GM12878 (cell line): ENCODE measurements at regions not wholly inside any gene's neighbourhood (a gene's known extent, or its start where the extent isn't known, plus 50 kb on each side); places are given as distances from the start of the nearest gene placed in this dataset.

Source experiments
- ATAC-seq: fragments of 200-7000 bp; cut with Tn5 transposase; 3 replicates; pipeline ENCODE4 v1.9.1; 2020; ENCODE audit warnings: mild to moderate bottlenecking, moderate library complexity
- BruUV-seq: library from RNA; stranded (reverse); fragments of 400-500 nt; replicated peaks from 2 replicates; lab custom pipeline; 2021; lab: Mats Ljungman, UMichigan
- CTCF ChIA-PET: fragments of 300-600 bp; sonication (Branson Sonifier 250); formaldehyde crosslinking; extraction: SDS; loops from one replicate; lab custom pipeline; 2021; ENCODE audit warnings: inconsistent platforms; lab: Yijun Ruan, JAX
- POLR2A ChIA-PET: fragments of 350-600 bp; formaldehyde crosslinking; extraction: SDS; loops from one replicate; lab custom pipeline; 2021; ENCODE audit warnings: inconsistent platforms; lab: Charles Lee
- RAD21 ChIA-PET: fragments of 300-600 bp; sonication (Branson Sonifier 250); formaldehyde crosslinking; loops from one replicate; lab custom pipeline; 2023; ENCODE audit warnings: antibody characterized with exemption; ENCODE audit not compliant: unreplicated experiment; lab: Charles Lee
- SMC1A ChIA-PET: fragments of 300-600 bp; sonication (Branson Sonifier 250); formaldehyde crosslinking; loops from one replicate; lab custom pipeline; 2023; ENCODE audit not compliant: unreplicated experiment, uncharacterized antibody; lab: Charles Lee
- DNase-seq: peaks from one replicate; pipeline ENCODE4 v3.0.0-alpha.2; 2011; ENCODE audit warnings: low read depth, low spot score
- FAIRE-seq: peaks from 3 replicates; lab custom pipeline; 2011; peaks lifted over from hg19 to GRCh38; lab: Jason Lieb, UNC
- H2AFZ ChIP-seq: 2 replicates; pipeline ENCODE4 v1.6.0; 2011; ENCODE audit warnings: low read depth, low read length, control low read depth; ENCODE audit not compliant: control insufficient read depth
- H3K27ac ChIP-seq: 2 replicates; pipeline ENCODE4 v1.5.1; 2011; ENCODE audit warnings: control low read depth; ENCODE audit not compliant: control insufficient read depth, insufficient read depth
- H3K27me3 ChIP-seq, 2 experiments: replicated peaks in 1 of 2; 2 replicates each; pipeline versions ENCODE4 v1.6.0 to v1.6.1; 2011; ENCODE audit warnings: low read length in 1 of 2; ENCODE audit not compliant: control insufficient read depth in 2 of 2, insufficient read depth in 2 of 2
- H3K36me3 ChIP-seq, 2 experiments: 2 replicates each; pipeline ENCODE4 v1.5.1; 2011; ENCODE audit warnings: low read length in 1 of 2; ENCODE audit not compliant: control insufficient read depth in 2 of 2, insufficient read depth in 2 of 2
- H3K4me1 ChIP-seq: 2 replicates; pipeline ENCODE4 v1.6.1; 2011; ENCODE audit warnings: mild to moderate bottlenecking, low read length, moderate library complexity, mixed read lengths; ENCODE audit not compliant: control insufficient read depth, insufficient read depth
- H3K4me2 ChIP-seq: 2 replicates; pipeline ENCODE4 v1.6.0; 2011; ENCODE audit warnings: control low read depth; ENCODE audit not compliant: control insufficient read depth, insufficient read depth
- H3K4me3 ChIP-seq: fragments of 200-600 bp; sonication (generic); 2 replicates; pipeline ENCODE4 v1.5.1; 2016
- H3K79me2 ChIP-seq: 2 replicates; pipeline ENCODE4 v1.6.0; 2011; ENCODE audit warnings: low read length; ENCODE audit not compliant: control insufficient read depth, insufficient read depth
- H3K9ac ChIP-seq: 2 replicates; pipeline ENCODE4 v1.8.0; 2011; ENCODE audit warnings: low read length, control low read depth, mixed read lengths; ENCODE audit not compliant: control insufficient read depth, insufficient read depth
- H3K9me3 ChIP-seq: replicated peaks from 3 replicates; pipeline ENCODE4 v1.5.1; 2011; ENCODE audit warnings: mild to moderate bottlenecking, low read length; ENCODE audit not compliant: control insufficient read depth, insufficient read depth
- H4K20me1 ChIP-seq: 2 replicates; pipeline ENCODE4 v1.6.0; 2011; ENCODE audit not compliant: control insufficient read depth, insufficient read depth
- DPF2 ChIP-seq: fragments of 450-650 bp; IDR thresholded peaks from 2 replicates; pipeline ENCODE4 v1.6.1; 2017; ENCODE audit warnings: mild to moderate bottlenecking
- NR2F1 ChIP-seq: fragments of 450-650 bp; conservative IDR thresholded peaks from 2 replicates; pipeline ENCODE4 v1.6.1; 2017; ENCODE audit warnings: mild to moderate bottlenecking
- SP1 ChIP-seq: IDR thresholded peaks from one replicate; pipeline ENCODE4 v1.6.1; 2011; ENCODE audit warnings: low read depth, low read length
- ZBTB4 ChIP-seq: fragments of 450-650 bp; formaldehyde crosslinking; IDR thresholded peaks from 2 replicates; pipeline ENCODE4 v1.4.0; 2022; ENCODE audit warnings: mild to moderate bottlenecking, moderate library complexity
- in situ Hi-C: fragments of 300-500 bp; cut with MboI; formaldehyde crosslinking; loops from 9 replicates; pipeline ENCODE4 v1.14.3; 2018; ENCODE audit warnings: mixed read lengths
- intact Hi-C: fragments of 100-400 bp; cut with micrococcal nuclease; formaldehyde crosslinking; loops from one replicate; pipeline ENCODE4 v1.14.2; 2022; ENCODE audit not compliant: unreplicated experiment

- no peak for TF ChIP-seq NR2F1
These were observed 115.7 kb upstream of the MTAP start (continued) for GRCh38 chr9:21686738-21687137.

GRCh38 chr9:21687351-21687750 lies 115.1 kb upstream of the MTAP start:
- ATAC-seq = no peak
- Histone ChIP-seq H2AFZ (no peak overlapping the region), H4K20me1 (no peaks in the 10 kb centered on the region), H3K27ac (no peak overlapping the region), H3K4me3 (no peak overlapping the region), H3K9ac (no peak overlapping the region), H3K27me3 (no peaks in the 10 kb centered on the region; a peak in 2 of 4 replicates), H3K4me2 (no peak overlapping the region), H3K9me3 (no peaks in the 10 kb centered on the region), H3K36me3 (no peaks in the 10 kb centered on the region), H3K4me1 (no peaks in the 10 kb centered on the region), H3K79me2 (no peaks in the 10 kb centered on the region)
- no peak for DNase-seq
- TF ChIP-seq SP1 (no peak), ZBTB4 (CRISPR knock-in tag) (no peak), DPF2 (no peak)
- BruUV-seq = no TSS peak
- ChIA-PET SMC1A (no interaction called here), RAD21 (no interaction called here), CTCF (interaction anchor here (0.6 kb wide), 1 partner anchor 324 kb away, joined by 3 read pairs; no protein-coding TSS in a partner anchor), POLR2A (no interaction called here)
- FAIRE-seq = no peak
- intact Hi-C loops = no loop called here
- in situ Hi-C loops = no loop called here
